GM12878 (cell line): ENCODE measurements at regions not wholly inside any gene's neighbourhood (a gene's known extent, or its start where the extent isn't known, plus 50 kb on each side); places are given as distances from the start of the nearest gene placed in this dataset.

ENCODE experiments used
- CTCF ChIP-seq, 3 experiments: IDR thresholded peaks in 2 of 3; conservative IDR thresholded peaks in 1 of 3; 2 replicates each; pipeline ENCODE4 v1.5.1; 2011; ENCODE audit warnings: low read depth in 3 of 3, low read length in 3 of 3, mild to moderate bottlenecking in 3 of 3, control low read depth in 2 of 3, moderate library complexity in 2 of 3, inconsistent platforms in 1 of 3, mixed read lengths in 1 of 3; ENCODE audit not compliant: control insufficient read depth in 2 of 3, insufficient read depth in 1 of 3; ENCODE audit errors: extremely low read depth in 1 of 3
- ESRRA ChIP-seq: IDR thresholded peaks from 2 replicates; pipeline ENCODE4 v1.6.1; 2012; ENCODE audit warnings: mild to moderate bottlenecking, low read length, improper control_type of control experiment
- MTA3 ChIP-seq: IDR thresholded peaks from 2 replicates; pipeline ENCODE4 v1.6.1; 2012; ENCODE audit warnings: low read length, inconsistent platforms, borderline replicate concordance
- POLR2AphosphoS5 ChIP-seq: IDR thresholded peaks from 2 replicates; pipeline ENCODE4 v1.6.1; 2011; ENCODE audit warnings: mild to moderate bottlenecking, low read length, inconsistent platforms
- REST ChIP-seq: IDR thresholded peaks from 2 replicates; pipeline ENCODE4 v1.6.1; 2012; ENCODE audit warnings: mild to moderate bottlenecking, low read depth, low read length
- SREBF1 ChIP-seq: IDR thresholded peaks from 2 replicates; pipeline ENCODE4 v1.6.1; 2012; ENCODE audit warnings: mild to moderate bottlenecking, low read length
- SRF ChIP-seq, 2 experiments: IDR thresholded peaks; 2 replicates each; pipeline ENCODE4 v1.6.1; 2011; ENCODE audit warnings: low read depth in 2 of 2, low read length in 2 of 2, mild to moderate bottlenecking in 1 of 2, moderate library complexity in 1 of 2

- TF ChIP-seq POLR2AphosphoS5 (no peak), CTCF (IDR thresholded peaks at IDR 0.05 in 2 of 3, conservative IDR thresholded peaks at IDR 0.05 in 1 of 3; ENCODE audit: control insufficient read depth in 2 of 3, extremely low read depth in 1 of 3, insufficient read depth in 1 of 3, low read depth in 3 of 3, low read length in 3 of 3) (no peak), SREBF1 (no peak), ESRRA (no peak), REST (no peak), MTA3 (no peak), SRF (IDR thresholded peaks at IDR 0.05; ENCODE audit: low read depth in 2 of 2, low read length in 2 of 2) (no peak)
These were observed 446.1 kb downstream of the PRELID2 start for GRCh38 chr5:145389047-145389446.
